GM06990 (cell line): ENCODE measurements at regions not wholly inside any gene's neighbourhood (a gene's known extent, or its start where the extent isn't known, plus 50 kb on each side); places are given as distances from the start of the nearest gene placed in this dataset.

Source experiments
- DNase-seq: peaks from one replicate; pipeline ENCODE4 v3.0.0-alpha.2; 2011; ENCODE audit not compliant: insufficient read length; ENCODE audit errors: extremely low read depth
- H3K27me3 ChIP-seq: replicated peaks from 2 replicates; pipeline ENCODE4 v1.6.0; 2011; ENCODE audit warnings: low read length; ENCODE audit not compliant: control insufficient read depth, insufficient read depth
- H3K36me3 ChIP-seq: 2 replicates; pipeline ENCODE4 v1.5.1; 2011; ENCODE audit warnings: low read length; ENCODE audit not compliant: control insufficient read depth, insufficient read depth
- H3K4me3 ChIP-seq: replicated peaks from 2 replicates; pipeline ENCODE4 v1.5.1; 2011; ENCODE audit warnings: low read depth, mild to moderate bottlenecking, control low read depth, low read length
- CTCF ChIP-seq: IDR thresholded peaks from 2 replicates; pipeline ENCODE4 v1.5.1; 2011; ENCODE audit warnings: low read length, control low read depth, mild to moderate bottlenecking, inconsistent platforms; ENCODE audit not compliant: insufficient read depth, poor library complexity, severe bottlenecking

GRCh38 chr5:51002368-51002767, 335.9 kb downstream of the PARP8 start:
- no peak for DNase-seq
- H3K4me3 ChIP-seq: no peak overlapping the region
- H3K27me3 ChIP-seq: no peaks in the 10 kb centered on the region
- TF ChIP-seq CTCF: no peak
- H3K36me3 ChIP-seq: no peaks in the 10 kb centered on the region

GRCh38 chr5:51013036-51013435, 346.6 kb downstream of the PARP8 start:
- Histone ChIP-seq H3K4me3 (no peak overlapping the region), H3K36me3 (no peaks in the 10 kb centered on the region), H3K27me3 (no peaks in the 10 kb centered on the region)
- DNase-seq: no peak
- TF ChIP-seq CTCF: no peak

- no peak for DNase-seq
- Histone ChIP-seq H3K36me3 (no peaks in the 10 kb centered on the region), H3K27me3 (no peaks in the 10 kb centered on the region), H3K4me3 (no peak overlapping the region)
- TF ChIP-seq CTCF: no peak
Measured at GRCh38 chr5:51018423-51018822, 352.0 kb downstream of the PARP8 start.

- no peak for DNase-seq
- Histone ChIP-seq H3K4me3 (no peak overlapping the region), H3K27me3 (no peaks in the 10 kb centered on the region), H3K36me3 (no peaks in the 10 kb centered on the region)
- no peak for TF ChIP-seq CTCF
Measured at GRCh38 chr5:51024263-51024662, 357.8 kb downstream of the PARP8 start.

GRCh38 chr5:51027271-51027670, 356.0 kb upstream of the ISL1 start:
- DNase-seq: no peak
- TF ChIP-seq CTCF: no peak
- no peaks in the 10 kb centered on the region for H3K36me3 ChIP-seq
- H3K4me3 ChIP-seq: no peak overlapping the region
- H3K27me3 ChIP-seq: no peaks in the 10 kb centered on the region

- no peak for DNase-seq
- no peaks in the 10 kb centered on the region for H3K36me3 ChIP-seq
- no peak for TF ChIP-seq CTCF
- no peaks in the 10 kb centered on the region for H3K27me3 ChIP-seq
- no peak overlapping the region for H3K4me3 ChIP-seq
Measured at GRCh38 chr5:51028394-51028793, 354.9 kb upstream of the ISL1 start.
